Islet of Langerhans (tissue), 1 donor: ENCODE measurements at regions not wholly inside any gene's neighbourhood (a gene's known extent, or its start where the extent isn't known, plus 50 kb on each side); places are given as distances from the start of the nearest gene placed in this dataset.
"Not testable (repeated sequence)": the region's sequence is repeated elsewhere in the genome, so short reads cannot be mapped to it uniquely, and the experiment has no call there.

Source experiments
- FAIRE-seq: peaks from one replicate; lab custom pipeline; 2011; peaks lifted over from hg19 to GRCh38; lab: Jason Lieb, UNC

- no peak for FAIRE-seq
These were observed 339.0 kb downstream of the RMST start for GRCh38 chr12:97801471-97802059.

GRCh38 chr12:97805146-97805545 lies 342.5 kb downstream of the RMST start:
- FAIRE-seq = no peak

GRCh38 chr12:97813301-97813700 lies 350.7 kb downstream of the RMST start:
- FAIRE-seq = no peak

GRCh38 chr12:97821806-97822205 lies 359.2 kb downstream of the RMST start:
- no peak for FAIRE-seq

GRCh38 chr12:97835541-97835940 lies 372.9 kb downstream of the RMST start:
- FAIRE-seq = no peak

GRCh38 chr12:97837401-97837800 lies 374.8 kb downstream of the RMST start:
- no peak for FAIRE-seq

GRCh38 chr12:97848051-97848450 lies 385.4 kb downstream of the RMST start:
- no peak for FAIRE-seq

GRCh38 chr12:97854477-97854876 lies 391.9 kb downstream of the RMST start:
- FAIRE-seq = no peak

GRCh38 chr12:97862072-97862471 lies 399.5 kb downstream of the RMST start:
- FAIRE-seq = no peak

- no peak for FAIRE-seq
These were observed 412.5 kb downstream of the RMST start for GRCh38 chr12:97875064-97875463.

GRCh38 chr12:97876780-97877179 lies 414.2 kb downstream of the RMST start:
- FAIRE-seq = no peak

GRCh38 chr12:97877404-97877803 lies 414.8 kb downstream of the RMST start:
- no peak for FAIRE-seq

- FAIRE-seq = no peak
These were observed 424.0 kb downstream of the RMST start for GRCh38 chr12:97886511-97887176.

- not testable (repeated sequence) for FAIRE-seq
These were observed 435.3 kb downstream of the RMST start for GRCh38 chr12:97897881-97898280.

GRCh38 chr12:97899529-97899928 lies 436.9 kb downstream of the RMST start:
- no peak for FAIRE-seq

- no peak for FAIRE-seq
These were observed 437.4 kb downstream of the RMST start for GRCh38 chr12:97899956-97900355.

- FAIRE-seq = no peak
These were observed 440.8 kb downstream of the RMST start for GRCh38 chr12:97903356-97903755.

GRCh38 chr12:97907504-97907903 lies 444.9 kb downstream of the RMST start:
- FAIRE-seq = no peak

- no peak for FAIRE-seq
These were observed 448.0 kb downstream of the RMST start for GRCh38 chr12:97910559-97910958.

GRCh38 chr12:97912943-97913342 lies 450.3 kb downstream of the RMST start:
- FAIRE-seq = no peak

GRCh38 chr12:97921979-97922722 lies 459.5 kb downstream of the RMST start:
- peak; percentile 65 for FAIRE-seq

GRCh38 chr12:97923546-97923945 lies 460.9 kb downstream of the RMST start:
- FAIRE-seq = no peak

GRCh38 chr12:97924122-97924521 lies 461.5 kb downstream of the RMST start:
- no peak for FAIRE-seq

GRCh38 chr12:97927977-97928376 lies 465.4 kb downstream of the RMST start:
- no peak for FAIRE-seq
